Tibial artery (tissue), 4 donors: ENCODE measurements at regions not wholly inside any gene's neighbourhood (a gene's known extent, or its start where the extent isn't known, plus 50 kb on each side); places are given as distances from the start of the nearest gene placed in this dataset.
A peak's percentile ranks its signal among the peaks of the same experiment; 100 is the strongest.

Experiments
- DNase-seq, 2 donors: peaks; one replicate each; pipeline ENCODE4 v3.0.0-alpha.2; 2019
- H3K27ac ChIP-seq, 2 donors: fragments of 200-600 bp; sonication (generic) in 1 of 2; 1 replicate in 1 of 2; 2 replicates in 1 of 2; pipeline ENCODE4 v1.5.1; 2018 to 2019; ENCODE audit warnings: mild to moderate bottlenecking in 1 of 2
- H3K27me3 ChIP-seq, 2 donors: fragments of 200-600 bp; sonication (generic) in 1 of 2; one replicate each; pipeline versions ENCODE4 v1.5.1 to v1.6.0; 2016 to 2019
- H3K36me3 ChIP-seq, 3 donors: fragments of 200-600 bp; sonication (generic) in 2 of 3; one replicate each; pipeline ENCODE4 v1.5.1; 2016 to 2019; ENCODE audit warnings: mild to moderate bottlenecking in 2 of 3
- H3K4me1 ChIP-seq, 4 donors: fragments of 200-600 bp; sonication (generic) in 2 of 4; 1 replicate in 3 of 4; 2 replicates in 1 of 4; pipeline ENCODE4 v1.5.1; 2016 to 2019
- H3K4me3 ChIP-seq, 2 donors: fragments of 200-600 bp; sonication (generic) in 1 of 2; 1 replicate in 1 of 2; 2 replicates in 1 of 2; pipeline ENCODE4 v1.5.1; 2018 to 2019; ENCODE audit warnings: mild to moderate bottlenecking in 2 of 2
- H3K9me3 ChIP-seq, 3 donors: fragments of 200-600 bp; sonication (generic) in 1 of 3; one replicate each; pipeline ENCODE4 v1.5.1; 2016 to 2019
- CTCF ChIP-seq, 2 experiments: fragments of 200-600 bp in 1 of 2; fragments of 450-650 bp in 1 of 2; IDR thresholded peaks; one replicate each; pipeline ENCODE4 v1.5.1; 2017 to 2019; ENCODE audit warnings: antibody characterized with exemption in 2 of 2, mild to moderate bottlenecking in 1 of 2, moderate library complexity in 1 of 2
- intact Hi-C: fragments of 100-400 bp; cut with DNase I; formaldehyde crosslinking; loops from one replicate; pipeline ENCODE4 v1.15.0; 2023; ENCODE audit warnings: low total_unique reads

- intact Hi-C loops: no loop called here
Measured at GRCh38 chr1:39085174-39085573, 59.0 kb downstream of the NDUFS5 start.

GRCh38 chr1:39086386-39086785, 60.2 kb downstream of the NDUFS5 start:
- Histone ChIP-seq H3K36me3 (no peaks in the 10 kb centered on the region), H3K27me3 (peaks cover 0 to 6% of the 10 kb centered on the region in 2 donors), H3K9me3 (no peaks in the 10 kb centered on the region), H3K4me3 (no peak overlapping the region), H3K4me1 (peaks cover 0 to 36% (median 28%) of the 10 kb centered on the region in 4 donors), H3K27ac (peak overlapping the region; percentile 48 to 58)
- no peak for DNase-seq
- intact Hi-C loops: no loop called here
- TF ChIP-seq CTCF (IDR thresholded peaks at IDR 0.05): no peak

More at GRCh38 chr1:39085174-39085573, 59.0 kb downstream of the NDUFS5 start:
- Histone ChIP-seq H3K4me1 (peaks cover 0 to 44% (median 34%) of the 10 kb centered on the region in 4 donors), H3K4me3 (no peak overlapping the region), H3K36me3 (no peaks in the 10 kb centered on the region), H3K27ac (no peak overlapping the region), H3K27me3 (peaks cover 0 to 12% of the 10 kb centered on the region in 2 donors), H3K9me3 (no peaks in the 10 kb centered on the region)
- no peak for DNase-seq
- TF ChIP-seq CTCF (IDR thresholded peaks at IDR 0.05): no peak

GRCh38 chr1:39086865-39087409, 60.8 kb downstream of the NDUFS5 start:
- H3K27ac ChIP-seq: peak overlapping the region; percentile 48 to 58
- peak in 1 of 2 donors; percentile 56 for DNase-seq
- intact Hi-C loops: no loop called here

GRCh38 chr1:39087435-39087834, 61.3 kb downstream of the NDUFS5 start:
- intact Hi-C loops: no loop called here
- Histone ChIP-seq H3K36me3 (no peaks in the 10 kb centered on the region), H3K27ac (peak overlapping the region; percentile 48 to 58), H3K9me3 (no peaks in the 10 kb centered on the region), H3K27me3 (no peaks in the 10 kb centered on the region), H3K4me1 (peaks cover 0 to 25% (median 21%) of the 10 kb centered on the region in 4 donors), H3K4me3 (no peak overlapping the region)
- DNase-seq: no peak
- TF ChIP-seq CTCF (IDR thresholded peaks at IDR 0.05): no peak

More at GRCh38 chr1:39086865-39087409, 60.8 kb downstream of the NDUFS5 start:
- H3K4me3 ChIP-seq: no peak overlapping the region
- peaks cover 0 to 30% (median 24%) of the 10 kb centered on the region in 4 donors for H3K4me1 ChIP-seq
- TF ChIP-seq CTCF (IDR thresholded peaks at IDR 0.05): no peak
- no peaks in the 10 kb centered on the region for H3K9me3 ChIP-seq
- peaks cover 0 to 2% of the 10 kb centered on the region in 2 donors for H3K27me3 ChIP-seq
- H3K36me3 ChIP-seq: no peaks in the 10 kb centered on the region

- DNase-seq: peak in 1 of 2 donors; percentile 9
- Histone ChIP-seq H3K4me1 (peaks cover 0 to 23% (median 21%) of the 10 kb centered on the region in 4 donors), H3K27ac (no peak overlapping the region), H3K9me3 (no peaks in the 10 kb centered on the region), H3K36me3 (no peaks in the 10 kb centered on the region), H3K27me3 (no peaks in the 10 kb centered on the region), H3K4me3 (no peak overlapping the region)
- intact Hi-C loops: no loop called here
- no peak for TF ChIP-seq CTCF (IDR thresholded peaks at IDR 0.05)
Measured at GRCh38 chr1:39088658-39089057, 62.5 kb downstream of the NDUFS5 start.
